Stimulated activated effector memory CD8-positive, alpha-beta T cell treated with anti-CD3 and anti-CD28 coated beads, Interleukin-12 subunit alpha, Interleukin-12 subunit beta, amount 100 ng/mL, for 72 hours (primary cell): ENCODE measurements at regions not wholly inside any gene's neighbourhood (a gene's known extent, or its start where the extent isn't known, plus 50 kb on each side); places are given as distances from the start of the nearest gene placed in this dataset.
"Not testable (repeated sequence)": the region's sequence is repeated elsewhere in the genome, so short reads cannot be mapped to it uniquely, and the experiment has no call there.

Experiments
- ATAC-seq: fragments of 150-1000 bp; cut with Tn5 transposase; 2 replicates; pipeline ENCODE4 v1.10.0; 2021
- DNase-seq, 2 donors: peaks; one replicate each; pipeline ENCODE4 v3.0.0; 2021 to 2022; ENCODE audit warnings: low spot score in 2 of 2
- H3K27ac Mint-ChIP-seq: one replicate; pipeline ENCODE4 v1.8.0; 2022; ENCODE audit warnings: mild to moderate bottlenecking, mixed read lengths
- H3K36me3 Mint-ChIP-seq: one replicate; pipeline ENCODE4 v1.8.0; 2022; ENCODE audit warnings: mild to moderate bottlenecking, mixed read lengths
- H3K4me1 Mint-ChIP-seq: one replicate; pipeline ENCODE4 v1.8.0; 2022; ENCODE audit warnings: mixed read lengths
- H3K4me3 Mint-ChIP-seq: one replicate; pipeline ENCODE4 v1.8.0; 2022; ENCODE audit warnings: mild to moderate bottlenecking, mixed read lengths
- H3K9me3 Mint-ChIP-seq: one replicate; pipeline ENCODE4 v1.8.0; 2022; ENCODE audit warnings: mixed read lengths

DNA sequence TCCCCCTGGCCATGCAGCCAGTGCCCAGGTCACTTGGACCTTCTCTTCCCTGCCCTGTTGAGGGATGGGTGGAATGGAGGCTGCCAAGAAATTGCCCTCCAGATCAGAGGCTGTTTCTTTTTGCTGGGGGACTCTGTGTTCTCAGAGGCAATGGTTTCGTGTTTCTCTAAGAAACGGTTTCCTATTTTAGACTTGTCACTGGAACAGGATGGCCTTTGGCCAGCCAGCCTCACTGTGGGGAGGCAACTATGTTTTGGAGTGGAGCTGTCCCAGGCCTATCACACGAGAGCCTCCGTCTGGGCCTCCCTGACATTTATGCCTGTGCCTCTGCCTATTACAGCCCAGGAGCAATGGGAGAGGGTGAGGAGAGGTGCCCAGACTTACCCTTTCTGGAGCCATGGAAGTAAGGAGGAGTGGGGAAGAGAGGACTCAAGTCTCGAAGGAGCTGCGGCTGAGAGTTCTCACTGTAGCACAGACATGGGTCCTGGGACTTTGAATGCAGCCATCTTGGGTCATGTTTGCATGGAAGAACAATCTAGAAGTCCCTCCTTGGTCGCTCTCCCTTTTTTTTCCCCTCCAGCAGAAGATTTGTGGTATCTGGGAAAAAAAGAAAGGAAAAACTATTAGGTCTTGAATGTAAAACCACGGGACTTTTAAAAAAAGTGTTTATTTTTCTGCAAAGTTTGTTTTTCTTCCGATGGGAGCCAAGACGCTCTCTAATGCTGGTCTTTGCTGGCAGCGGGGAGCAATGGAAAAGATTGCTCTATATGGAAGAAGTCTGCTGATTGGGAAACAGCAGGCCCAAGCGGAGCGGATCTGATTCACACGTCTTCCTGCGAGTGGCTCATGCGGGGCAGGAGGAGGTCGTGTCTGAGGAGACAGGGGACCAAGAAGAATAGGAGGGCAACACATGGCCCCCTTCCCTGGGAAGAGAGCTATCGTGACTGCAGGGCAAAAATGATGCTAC is 219.2 kb downstream of the FOXD2 start:
- H3K36me3 Mint-ChIP-seq: no peaks in the 10 kb centered on the region
- no peak overlapping the region for H3K27ac Mint-ChIP-seq
- H3K4me1 Mint-ChIP-seq: no peaks in the 10 kb centered on the region
- DNase-seq (no peak), ATAC-seq (no peak)
- H3K4me3 Mint-ChIP-seq: no peak overlapping the region
- no peaks in the 10 kb centered on the region for H3K9me3 Mint-ChIP-seq

DNA sequence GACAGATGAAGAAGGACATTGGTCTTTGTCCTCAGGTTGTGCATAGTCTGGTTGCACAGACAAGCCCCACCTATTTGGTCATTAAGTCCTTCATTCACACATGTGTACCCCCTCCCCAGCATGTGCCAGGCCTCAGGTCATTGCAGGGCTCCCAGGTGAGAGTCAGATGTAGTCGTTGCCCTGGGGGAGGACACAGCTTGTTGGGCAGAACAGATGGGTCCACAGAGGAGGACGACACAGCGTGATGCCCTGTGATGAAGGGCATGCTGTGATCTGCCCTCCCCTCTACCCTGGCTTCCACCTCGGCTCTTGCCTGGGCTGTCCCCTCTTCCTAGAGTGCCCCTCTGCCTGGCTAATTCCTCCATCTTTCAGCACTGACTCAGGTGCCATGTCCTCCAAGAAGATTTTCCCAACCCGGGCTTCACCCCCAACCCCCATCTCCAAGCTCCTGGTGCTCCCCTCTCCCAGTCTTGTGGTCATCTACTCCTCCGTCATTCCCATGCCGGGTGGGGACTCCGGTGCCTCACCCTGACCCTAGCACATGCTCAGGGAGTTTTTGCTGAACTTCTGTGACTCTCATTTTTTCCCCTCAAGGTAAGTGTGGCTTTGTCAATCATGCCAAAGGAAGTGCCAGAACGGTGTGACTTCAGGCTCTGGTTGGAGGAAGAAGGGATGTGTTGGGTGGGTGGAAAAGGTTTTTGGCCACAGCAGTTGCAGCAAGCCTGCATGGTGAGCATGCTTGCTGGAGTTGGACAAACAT is 220.5 kb downstream of the FOXD2 start:
- peaks cover 6% of the 10 kb centered on the region for H3K4me1 Mint-ChIP-seq
- no peak overlapping the region for H3K4me3 Mint-ChIP-seq
- no peak for ATAC-seq
- no peak overlapping the region for H3K27ac Mint-ChIP-seq
- H3K9me3 Mint-ChIP-seq: no peaks in the 10 kb centered on the region
- no peaks in the 10 kb centered on the region for H3K36me3 Mint-ChIP-seq
- no peak for DNase-seq

DNA sequence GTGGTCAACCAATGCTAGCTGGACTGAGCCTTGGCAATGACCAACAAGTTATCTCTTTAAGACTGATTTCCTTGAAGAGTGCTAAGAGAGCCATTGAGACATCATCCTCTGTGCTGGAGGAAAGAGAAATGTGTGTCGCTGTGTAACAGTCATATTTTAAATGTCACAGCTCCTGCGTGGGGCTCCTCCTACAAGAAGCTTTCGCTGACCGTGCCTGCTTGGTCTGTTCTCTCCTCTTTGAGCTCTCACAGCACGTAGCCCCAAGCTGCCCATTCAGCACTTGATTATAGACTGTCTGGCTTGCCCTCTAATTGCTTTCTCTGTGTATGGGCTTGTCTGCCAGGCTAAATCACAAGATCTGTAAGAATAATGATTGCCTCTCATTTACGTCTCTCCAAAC is 221.3 kb downstream of the FOXD2 start:
- Mint-ChIP-seq H3K36me3 (no peaks in the 10 kb centered on the region), H3K4me3 (no peak overlapping the region), H3K27ac (no peak overlapping the region), H3K9me3 (no peaks in the 10 kb centered on the region), H3K4me1 (peaks cover 11% of the 10 kb centered on the region)
- DNase-seq (no peak), ATAC-seq (no peak)

DNA sequence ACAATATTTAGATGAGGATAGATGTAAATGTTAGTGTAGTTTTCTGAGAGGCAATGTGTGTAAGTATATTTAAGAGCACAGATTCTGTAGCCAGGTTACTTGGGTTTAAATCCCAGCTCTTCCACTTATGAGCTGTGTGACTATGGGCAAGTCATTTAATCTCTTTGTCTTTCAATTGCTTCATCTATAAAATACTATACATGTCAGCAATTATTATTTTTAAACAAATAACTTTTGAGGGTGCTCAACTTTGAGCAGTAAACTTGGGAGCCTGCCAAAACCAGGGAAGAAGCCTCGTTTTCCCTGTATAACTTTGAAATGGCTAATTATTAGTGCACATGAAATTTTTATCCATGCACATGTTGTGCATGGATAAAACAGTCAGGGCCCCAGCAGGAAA is 222.8 kb downstream of the FOXD2 start:
- no peak overlapping the region for H3K27ac Mint-ChIP-seq
- H3K36me3 Mint-ChIP-seq: no peaks in the 10 kb centered on the region
- H3K9me3 Mint-ChIP-seq: no peaks in the 10 kb centered on the region
- ATAC-seq (no peak), DNase-seq (no peak)
- H3K4me3 Mint-ChIP-seq: no peak overlapping the region
- H3K4me1 Mint-ChIP-seq: peaks cover 11% of the 10 kb centered on the region

DNA sequence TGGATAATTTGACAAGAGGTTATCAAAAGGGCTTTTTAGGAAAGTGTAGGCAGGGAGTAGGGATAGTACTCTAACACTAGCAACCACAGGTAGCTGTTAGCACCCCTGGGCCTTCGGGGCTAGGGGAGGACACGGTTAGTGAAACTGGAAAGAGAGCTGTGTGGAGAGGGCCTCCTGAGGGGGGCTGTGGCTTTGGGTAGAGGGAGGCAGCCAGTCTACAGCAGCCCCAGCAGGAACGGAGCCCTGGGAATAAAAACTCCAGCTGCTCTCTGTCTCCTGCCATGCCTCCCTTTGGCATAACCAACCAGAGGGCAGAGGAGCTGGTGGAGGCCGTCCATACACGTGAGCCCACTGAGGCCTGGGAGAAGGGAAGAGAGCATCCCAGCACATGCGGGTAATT is 223.2 kb downstream of the FOXD2 start:
- Mint-ChIP-seq H3K36me3 (no peaks in the 10 kb centered on the region), H3K9me3 (no peaks in the 10 kb centered on the region), H3K27ac (no peak overlapping the region), H3K4me3 (no peak overlapping the region), H3K4me1 (peaks cover 11% of the 10 kb centered on the region)
- ATAC-seq: no peak
- no peak for DNase-seq

DNA sequence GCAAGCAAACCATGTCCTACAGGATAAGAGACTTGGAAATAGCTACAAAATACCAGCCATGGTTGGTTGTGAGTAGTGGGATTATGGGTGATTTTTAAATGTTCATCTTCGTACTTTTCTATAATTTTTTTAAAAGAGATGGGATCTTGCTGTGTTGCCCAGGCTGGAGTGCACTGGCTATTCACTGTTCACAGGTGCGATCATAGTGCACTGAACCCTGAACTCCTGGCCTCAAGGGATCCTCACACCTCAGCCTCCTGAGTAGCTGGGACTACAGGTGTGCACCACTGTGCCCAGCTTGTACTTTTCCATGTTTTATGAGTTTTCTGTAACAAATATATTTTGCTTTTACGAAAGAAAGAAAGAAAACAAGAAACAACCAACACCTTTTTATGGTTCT is 224.2 kb downstream of the FOXD2 start:
- no peak overlapping the region for H3K4me3 Mint-ChIP-seq
- H3K9me3 Mint-ChIP-seq: no peaks in the 10 kb centered on the region

DNA sequence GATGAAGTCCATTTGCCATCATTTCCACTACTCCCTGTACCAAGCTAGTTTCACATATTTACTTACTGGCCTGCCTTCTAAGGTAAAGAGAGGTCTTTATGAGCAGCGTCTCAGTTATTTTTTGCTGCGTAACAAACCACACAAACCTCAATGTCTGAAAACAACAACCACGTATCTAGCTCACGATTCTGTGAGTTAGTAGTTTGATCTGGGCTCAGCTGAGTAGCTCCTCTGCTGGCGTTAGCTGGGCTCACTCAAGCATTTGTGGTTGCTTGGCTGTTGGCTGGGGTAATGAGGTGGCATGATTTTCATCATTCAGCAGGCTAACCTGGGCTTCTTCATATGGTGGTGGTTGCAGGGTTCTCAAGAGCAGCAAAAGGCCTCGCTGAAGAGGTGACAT is 225.4 kb downstream of the FOXD2 start:
- H3K4me1 Mint-ChIP-seq: peaks cover 11% of the 10 kb centered on the region
- ATAC-seq: peak; percentile 66
- H3K27ac Mint-ChIP-seq: no peak overlapping the region
- no peaks in the 10 kb centered on the region for H3K36me3 Mint-ChIP-seq
- H3K9me3 Mint-ChIP-seq: no peaks in the 10 kb centered on the region
- no peak for DNase-seq
- H3K4me3 Mint-ChIP-seq: no peak overlapping the region

More for the DNA sequence above, 224.2 kb downstream of the FOXD2 start:
- no peaks in the 10 kb centered on the region for H3K36me3 Mint-ChIP-seq
- no peak for DNase-seq
- H3K27ac Mint-ChIP-seq: no peak overlapping the region
- no peak for ATAC-seq
- peaks cover 11% of the 10 kb centered on the region for H3K4me1 Mint-ChIP-seq

DNA sequence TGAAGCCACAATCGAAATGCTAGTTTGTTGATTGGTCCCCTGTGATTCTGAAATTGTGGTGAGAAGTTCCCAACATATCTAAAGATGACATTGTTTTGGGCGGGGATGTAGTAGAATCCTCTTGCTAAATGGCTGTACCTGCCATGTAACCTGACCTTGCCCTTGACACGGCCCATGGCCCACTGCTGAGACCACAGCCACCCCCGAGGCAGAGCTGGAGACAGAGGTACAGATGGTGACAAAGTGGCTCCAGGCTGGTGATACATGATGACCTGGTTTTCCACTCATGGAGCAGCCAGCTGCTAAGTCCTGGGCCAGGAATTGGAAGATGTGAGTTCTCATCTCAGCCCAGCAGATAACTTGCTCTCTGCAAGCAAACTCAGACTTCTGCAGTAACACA is 226.5 kb downstream of the FOXD2 start:
- peaks cover 11% of the 10 kb centered on the region for H3K4me1 Mint-ChIP-seq
- H3K4me3 Mint-ChIP-seq: no peak overlapping the region
- DNase-seq (no peak), ATAC-seq (no peak)
- H3K9me3 Mint-ChIP-seq: no peaks in the 10 kb centered on the region
- no peak overlapping the region for H3K27ac Mint-ChIP-seq
- no peaks in the 10 kb centered on the region for H3K36me3 Mint-ChIP-seq

DNA sequence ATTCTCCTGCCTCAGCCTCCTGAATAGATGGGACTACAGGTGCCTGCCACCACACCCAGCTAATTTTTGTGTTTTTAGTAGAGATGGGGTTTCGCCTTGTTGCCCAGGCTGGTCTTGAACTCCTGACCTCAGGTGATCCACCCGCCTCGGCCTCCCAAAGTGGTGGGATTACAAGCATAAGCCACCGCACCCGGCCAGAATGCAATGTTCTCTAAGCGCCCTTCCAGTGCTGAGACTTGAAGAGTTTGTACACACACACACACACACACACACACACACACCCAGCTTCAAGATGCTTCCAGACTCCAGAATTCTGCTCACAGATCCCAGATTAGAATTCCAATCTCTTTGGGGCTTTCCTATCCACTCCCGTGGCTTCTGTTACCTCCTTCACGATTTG is 227.1 kb downstream of the FOXD2 start:
- not testable (repeated sequence) for H3K4me3 Mint-ChIP-seq, DNase-seq, H3K36me3 Mint-ChIP-seq, H3K9me3 Mint-ChIP-seq, ATAC-seq, H3K27ac Mint-ChIP-seq
- H3K4me1 Mint-ChIP-seq: peaks cover 11% of the 10 kb centered on the region

DNA sequence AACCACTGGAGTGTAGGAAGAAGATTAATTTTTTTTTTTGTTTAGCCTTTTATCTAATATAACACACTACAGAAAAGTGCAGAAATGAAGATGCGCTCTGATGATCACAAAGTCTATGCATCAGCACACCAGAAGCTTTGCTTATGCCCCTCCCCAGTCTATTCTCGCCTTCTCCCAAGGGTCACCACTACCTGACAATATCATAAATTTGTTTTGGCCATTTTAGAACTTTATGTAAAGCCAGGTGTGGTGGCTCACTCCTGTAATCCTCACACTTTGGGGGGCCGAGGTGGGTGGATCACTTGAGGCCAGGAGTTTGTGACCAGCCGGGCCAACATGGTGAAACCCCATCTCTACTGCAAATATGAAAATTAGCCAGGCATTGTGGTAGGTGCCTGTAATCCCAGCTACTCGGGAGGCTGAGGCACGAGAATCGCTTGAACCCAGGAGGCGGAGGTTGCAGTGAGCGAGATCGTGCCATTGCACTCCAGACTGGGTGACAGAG is 231.3 kb downstream of the FOXD2 start:
- DNase-seq (no peak), ATAC-seq (no peak)
- Mint-ChIP-seq H3K4me3 (no peak overlapping the region), H3K9me3 (peaks cover 4% of the 10 kb centered on the region), H3K27ac (no peak overlapping the region), H3K36me3 (no peaks in the 10 kb centered on the region), H3K4me1 (no peaks in the 10 kb centered on the region)

DNA sequence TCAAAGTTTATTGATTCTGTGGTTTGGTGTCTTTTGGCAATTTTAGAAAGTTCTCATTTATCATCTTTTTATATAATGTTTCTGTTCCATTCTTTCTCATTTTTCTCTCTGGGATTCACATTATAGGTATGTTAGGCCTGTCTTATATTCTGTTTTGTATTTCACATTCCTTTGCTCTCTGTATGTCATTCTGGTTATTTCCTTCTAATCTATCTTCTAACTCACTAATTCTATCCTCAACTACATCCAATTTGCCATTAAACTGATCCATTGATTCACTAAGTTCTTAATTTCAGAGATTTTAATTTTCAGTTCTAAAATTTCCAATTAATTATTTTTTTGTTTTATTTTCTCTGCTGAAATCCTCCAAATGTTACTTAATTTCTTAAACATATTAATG is 234.8 kb downstream of the FOXD2 start:
- ATAC-seq: no peak

DNA sequence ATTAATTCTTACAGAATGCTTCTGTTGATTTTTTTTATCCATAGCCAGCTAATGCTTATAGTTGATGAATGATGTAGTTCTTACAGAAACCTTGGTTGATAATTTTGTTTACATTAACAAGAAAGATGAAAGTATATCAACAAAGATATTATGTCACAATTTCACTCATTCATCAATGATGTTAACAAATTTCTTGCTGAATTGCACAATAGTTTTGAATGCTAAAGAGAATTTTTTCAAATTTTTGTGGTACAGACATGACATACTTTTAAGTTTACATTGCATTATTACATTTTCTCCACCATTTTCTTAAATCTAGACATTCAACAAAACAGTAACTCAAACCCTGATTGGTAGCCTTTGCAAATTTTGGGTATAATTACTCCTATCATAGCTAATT is 236.3 kb downstream of the FOXD2 start:
- Mint-ChIP-seq H3K27ac (no peak overlapping the region), H3K36me3 (no peaks in the 10 kb centered on the region), H3K4me1 (no peaks in the 10 kb centered on the region), H3K4me3 (no peak overlapping the region), H3K9me3 (peaks cover 4% of the 10 kb centered on the region)
- ATAC-seq (no peak), DNase-seq (no peak)

More for the DNA sequence above, 234.8 kb downstream of the FOXD2 start:
- Mint-ChIP-seq H3K4me1 (no peaks in the 10 kb centered on the region), H3K9me3 (peaks cover 4% of the 10 kb centered on the region), H3K36me3 (no peaks in the 10 kb centered on the region), H3K27ac (no peak overlapping the region), H3K4me3 (no peak overlapping the region)
- DNase-seq: no peak

DNA sequence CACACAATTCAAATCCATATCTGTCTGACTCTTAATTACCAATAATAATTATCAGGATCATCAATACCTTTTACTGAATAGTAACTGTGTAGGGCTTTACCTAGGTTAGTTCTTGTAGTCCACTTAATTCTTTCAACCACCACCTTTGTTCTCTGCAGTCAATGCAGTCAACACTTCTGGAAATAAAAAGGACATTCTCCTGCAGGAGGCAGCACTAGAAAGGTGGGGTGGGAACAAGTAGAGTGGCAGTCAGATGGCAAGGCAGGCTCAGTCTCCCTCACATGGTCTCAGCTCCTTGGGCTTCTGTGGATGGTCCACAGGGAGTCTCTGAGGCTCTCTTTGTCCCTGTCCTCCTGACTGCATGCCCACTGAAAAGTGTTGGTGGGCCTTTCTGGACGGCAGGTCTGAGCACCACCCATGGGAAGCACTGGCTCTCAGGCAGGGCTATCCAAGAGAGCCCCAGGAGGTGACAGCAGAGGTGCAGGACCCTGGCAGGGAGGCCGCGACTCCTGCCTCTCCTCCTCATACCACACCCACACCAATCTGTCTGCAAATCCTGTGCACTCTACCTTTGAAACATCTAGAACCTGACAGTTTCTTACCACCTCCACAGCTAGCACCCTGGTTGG is 237.3 kb downstream of the FOXD2 start:
- no peak overlapping the region for H3K27ac Mint-ChIP-seq
- H3K36me3 Mint-ChIP-seq: no peaks in the 10 kb centered on the region
- ATAC-seq: peak; percentile 19

DNA sequence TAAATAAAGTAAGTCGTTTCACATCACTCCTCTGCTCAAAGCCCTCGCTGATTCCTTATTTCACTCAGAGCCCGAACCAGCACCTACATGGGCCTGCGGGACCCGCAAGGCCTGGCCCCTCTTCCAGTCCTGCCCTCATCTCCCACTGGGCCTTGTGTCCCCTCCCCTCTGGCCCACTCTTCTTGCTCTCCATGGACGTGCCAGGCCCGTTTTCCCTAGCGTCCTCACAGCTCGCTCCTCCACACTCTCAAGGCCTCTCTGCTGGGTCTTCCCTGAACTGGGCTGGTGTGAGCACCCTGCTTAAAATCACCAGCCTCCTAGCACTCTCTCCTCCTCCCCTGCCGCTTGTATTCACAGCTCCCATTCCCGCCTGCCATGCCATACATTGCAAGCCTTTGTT is 237.9 kb downstream of the FOXD2 start:
- ATAC-seq (peak; percentile 12), DNase-seq (no peak)
- no peak overlapping the region for H3K4me3 Mint-ChIP-seq
- no peaks in the 10 kb centered on the region for H3K36me3 Mint-ChIP-seq
- no peaks in the 10 kb centered on the region for H3K4me1 Mint-ChIP-seq
- H3K27ac Mint-ChIP-seq: no peak overlapping the region
- H3K9me3 Mint-ChIP-seq: peaks cover 4% of the 10 kb centered on the region

More for the DNA sequence above, 237.3 kb downstream of the FOXD2 start:
- Mint-ChIP-seq H3K4me1 (no peaks in the 10 kb centered on the region), H3K4me3 (no peak overlapping the region), H3K9me3 (peaks cover 4% of the 10 kb centered on the region)
- DNase-seq: no peak

DNA sequence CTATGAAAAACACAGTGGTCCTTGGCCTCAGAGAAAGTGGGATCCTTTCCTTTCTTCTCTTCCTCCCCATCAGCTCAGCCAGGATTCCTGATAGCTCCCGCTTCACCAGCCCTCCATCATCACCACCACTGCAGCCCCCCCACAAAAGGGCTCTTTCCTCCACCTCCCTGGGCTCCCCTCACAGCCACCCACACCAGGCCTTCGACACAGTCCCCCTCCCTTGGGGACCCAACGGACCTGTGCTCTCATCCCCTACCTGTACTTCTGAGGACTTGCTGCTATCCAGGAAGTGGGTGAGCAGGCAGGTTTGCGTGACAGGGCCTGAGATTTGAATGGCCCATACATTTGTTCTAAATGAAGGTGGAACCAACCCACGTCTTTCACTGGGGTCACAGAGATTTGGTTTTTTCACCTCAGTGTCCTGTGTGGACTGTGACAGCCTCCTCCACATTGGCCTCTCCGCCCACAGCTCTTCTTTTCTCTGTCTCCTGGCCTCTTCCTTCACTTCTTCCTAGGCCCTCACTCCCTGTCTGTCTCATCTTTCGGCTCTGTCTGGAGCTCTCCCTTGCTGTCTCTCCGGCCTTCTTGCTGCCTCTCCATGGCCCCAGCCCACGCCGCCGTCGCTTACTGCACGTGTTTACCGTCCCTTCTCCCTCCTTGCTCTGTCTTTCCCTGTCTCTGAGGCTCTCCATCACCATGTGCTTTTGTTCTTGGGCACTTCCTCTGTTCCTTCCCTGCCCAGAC is 238.6 kb downstream of the FOXD2 start:
- no peaks in the 10 kb centered on the region for H3K4me1 Mint-ChIP-seq
- DNase-seq (no peak), ATAC-seq (no peak)
- H3K36me3 Mint-ChIP-seq: no peaks in the 10 kb centered on the region
- H3K27ac Mint-ChIP-seq: no peak overlapping the region
- H3K4me3 Mint-ChIP-seq: no peak overlapping the region
- H3K9me3 Mint-ChIP-seq: peaks cover 4% of the 10 kb centered on the region
